ENCODE measurements at regions not wholly inside any gene's neighbourhood (a gene's known extent, or its start where the extent isn't known, plus 50 kb on each side); places are given as distances from the start of the nearest gene placed in this dataset.

- no peak for TF ChIP-seq CTCF (IDR thresholded peaks at IDR 0.05; ENCODE audit: low read depth, low read length, poor library complexity, severe bottlenecking)
- no peak for TF ChIP-seq EZH2phosphoT487 (IDR thresholded peaks at IDR 0.05; ENCODE audit: borderline replicate concordance, low read length)
Observed at GRCh38 chr13:106336668-106337067, 198.8 kb downstream of the EFNB2 start.
